ENCODE measurements at regions not wholly inside any gene's neighbourhood (a gene's known extent, or its start where the extent isn't known, plus 50 kb on each side); places are given as distances from the start of the nearest gene placed in this dataset.

DNA sequence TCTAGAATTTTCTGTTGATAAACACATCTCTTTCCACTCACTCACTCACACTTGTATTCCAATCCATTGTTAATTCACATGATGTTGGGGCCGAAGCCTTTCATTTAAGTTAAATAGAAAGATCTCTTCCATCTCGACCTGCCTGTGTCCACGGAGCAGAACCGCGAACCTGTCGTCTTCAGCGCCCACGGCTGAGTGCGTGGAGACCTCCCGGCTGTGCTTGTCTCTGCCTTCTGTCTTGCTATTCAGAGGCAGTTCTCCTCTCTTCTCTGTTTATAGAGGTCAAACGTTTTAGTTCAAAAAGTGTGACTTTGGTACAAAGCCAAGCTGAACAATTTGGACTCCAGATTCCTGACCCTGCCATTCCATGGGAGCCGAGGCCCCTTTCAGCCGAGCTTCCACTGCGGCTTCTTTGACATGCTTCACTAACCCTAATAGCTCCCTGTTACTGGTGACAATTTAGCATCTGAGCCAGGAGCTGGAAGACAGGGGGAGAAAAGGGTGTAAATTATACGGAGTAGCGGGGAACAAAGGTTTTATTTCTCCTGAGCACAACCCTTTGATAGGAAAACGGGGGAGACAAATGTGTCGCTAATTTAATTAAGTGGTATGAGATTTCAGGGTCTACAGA, 314.4 kb upstream of the IRX4 start:
- DNase-seq: no peak
- in situ Hi-C loops (cut with MboI; ENCODE audit: low pct_unique_long_range_greater_than_20kb, low sequenced_read_pairs): no loop called here

- no peak for DNase-seq
- in situ Hi-C loops (cut with MboI; ENCODE audit: low pct_unique_long_range_greater_than_20kb, low sequenced_read_pairs): no loop called here
Observed at GRCh38 chr5:2196416-2196815, 313.7 kb upstream of the IRX4 start.

GRCh38 chr5:2194949-2195348, 312.2 kb upstream of the IRX4 start:
- in situ Hi-C loops (cut with MboI; ENCODE audit: low pct_unique_long_range_greater_than_20kb, low sequenced_read_pairs): no loop called here

GRCh38 chr5:2194236-2194555, 311.5 kb upstream of the IRX4 start:
- DNase-seq: no peak
- in situ Hi-C loops (cut with MboI; ENCODE audit: low pct_unique_long_range_greater_than_20kb, low sequenced_read_pairs): no loop called here

More at GRCh38 chr5:2194949-2195348, 312.2 kb upstream of the IRX4 start:
- no peak for DNase-seq

DNA sequence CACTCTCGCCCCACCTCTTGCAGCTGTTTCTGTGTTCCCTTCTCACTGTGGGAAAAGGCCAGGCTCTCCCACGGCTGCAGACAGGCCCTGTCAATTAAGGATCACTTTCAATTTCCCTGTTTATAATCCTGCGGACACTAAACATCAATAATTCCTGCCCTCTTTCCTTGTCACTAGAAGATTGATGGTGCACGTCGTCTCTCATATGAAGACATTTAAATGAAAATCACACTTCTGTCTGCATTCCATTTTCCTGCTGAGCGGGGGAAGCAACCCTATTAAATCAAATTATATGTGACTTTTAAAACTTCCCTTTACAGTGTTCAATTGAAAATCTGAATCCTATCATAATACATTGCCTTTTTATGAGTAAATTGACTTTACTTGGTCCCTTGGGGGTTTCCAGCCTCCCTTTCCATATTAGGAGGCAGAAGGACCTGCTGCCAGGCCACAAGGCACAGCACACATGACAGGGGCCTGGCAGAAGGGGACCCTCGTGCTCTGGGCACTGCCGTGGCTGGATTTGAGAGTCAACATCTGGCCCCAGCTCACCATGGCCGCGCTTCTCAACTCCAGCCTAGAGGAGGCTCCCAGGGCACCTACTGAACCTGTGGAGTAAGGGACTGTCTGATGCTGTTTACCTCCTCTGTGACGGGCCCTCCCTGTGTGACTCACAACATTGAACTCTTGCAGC, 311.0 kb upstream of the IRX4 start:
- DNase-seq: no peak
- in situ Hi-C loops (cut with MboI; ENCODE audit: low pct_unique_long_range_greater_than_20kb, low sequenced_read_pairs): no loop called here

GRCh38 chr5:2193142-2193541, 310.4 kb upstream of the IRX4 start:
- DNase-seq: no peak
- in situ Hi-C loops (cut with MboI; ENCODE audit: low pct_unique_long_range_greater_than_20kb, low sequenced_read_pairs): no loop called here

DNA sequence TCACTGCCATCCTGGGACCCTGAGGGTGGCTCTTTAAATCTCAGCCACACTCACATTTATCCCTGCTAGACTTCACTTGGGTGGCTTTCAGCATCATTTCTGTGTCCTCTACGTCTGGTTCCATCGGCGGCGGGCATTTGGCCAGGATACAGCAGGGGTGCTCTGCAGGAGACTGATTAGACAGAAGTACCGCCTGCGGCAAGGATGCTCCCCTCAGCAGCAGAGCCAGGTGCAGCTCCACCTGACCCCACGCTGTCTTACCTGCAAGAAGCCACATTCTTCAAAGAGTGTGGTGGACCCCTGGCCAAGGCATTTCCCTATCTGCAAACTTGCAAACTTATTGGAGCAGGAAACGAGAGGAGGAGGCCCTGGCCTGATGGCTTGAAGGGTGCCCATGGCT, 309.8 kb upstream of the IRX4 start:
- in situ Hi-C loops (cut with MboI; ENCODE audit: low pct_unique_long_range_greater_than_20kb, low sequenced_read_pairs): no loop called here
- no peak for DNase-seq

DNA sequence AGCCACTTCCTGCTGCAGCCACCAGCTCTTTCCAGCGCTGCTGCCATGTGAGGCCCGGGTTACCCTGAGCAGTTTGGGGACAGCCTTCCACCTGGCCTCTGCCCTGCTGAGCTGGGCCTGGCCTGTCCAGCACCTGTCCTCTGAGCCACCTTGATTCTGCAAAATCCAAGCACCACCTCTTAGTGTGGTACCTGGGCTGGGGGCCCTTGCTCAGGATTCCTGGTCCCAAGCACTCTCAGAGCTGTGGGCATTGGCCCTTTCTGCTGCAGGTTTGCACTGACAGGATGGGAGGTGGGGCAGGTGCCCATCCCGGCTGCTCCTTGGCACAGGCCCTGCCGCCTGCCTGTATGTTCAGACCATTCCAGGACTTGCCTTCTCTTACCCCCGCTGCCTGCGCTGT, 309.2 kb upstream of the IRX4 start:
- in situ Hi-C loops (cut with MboI; ENCODE audit: low pct_unique_long_range_greater_than_20kb, low sequenced_read_pairs): no loop called here
- DNase-seq: no peak

DNA sequence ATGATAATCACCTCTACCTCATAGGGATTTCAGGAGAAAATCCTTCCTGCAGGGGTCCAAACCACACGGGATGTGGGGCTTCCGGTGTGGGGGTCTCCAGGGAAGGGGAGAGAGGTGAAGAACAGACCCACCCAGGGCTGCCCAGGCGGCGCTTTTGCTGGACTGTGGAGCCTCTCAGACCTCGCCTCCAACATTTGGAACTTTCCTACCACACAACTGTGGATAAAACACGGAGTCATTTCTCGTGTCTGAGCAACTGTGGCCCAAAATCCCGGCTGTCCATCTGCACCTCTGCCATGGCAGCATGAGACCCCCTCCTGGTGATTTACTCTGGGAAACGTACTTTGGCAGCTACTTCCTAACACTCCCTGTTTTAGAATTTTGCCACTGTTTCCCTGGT, 307.8 kb upstream of the IRX4 start:
- in situ Hi-C loops (cut with MboI; ENCODE audit: low pct_unique_long_range_greater_than_20kb, low sequenced_read_pairs): no loop called here
- no peak for DNase-seq

GRCh38 chr5:2188661-2189060, 305.9 kb upstream of the IRX4 start:
- no peak for DNase-seq
- in situ Hi-C loops (cut with MboI; ENCODE audit: low pct_unique_long_range_greater_than_20kb, low sequenced_read_pairs): no loop called here

DNA sequence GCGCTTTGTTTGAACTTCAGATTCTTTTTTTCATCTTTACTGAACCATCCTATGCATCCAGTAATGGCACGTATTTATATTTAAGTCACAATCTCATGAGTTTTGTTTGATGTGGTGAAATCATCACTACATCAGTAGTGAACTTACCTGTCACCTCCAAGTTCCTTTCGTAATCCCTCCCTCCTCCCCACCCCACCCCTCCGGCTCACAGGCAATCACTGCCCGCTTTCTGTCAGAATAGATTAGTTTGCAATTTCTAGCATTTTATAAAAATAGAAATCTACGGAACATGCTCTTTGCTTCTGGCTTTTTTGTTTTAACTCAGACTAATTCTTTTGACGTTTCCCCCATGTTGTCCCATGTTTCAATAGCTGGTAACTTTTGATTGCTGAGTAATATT, 305.4 kb upstream of the IRX4 start:
- DNase-seq: no peak
- in situ Hi-C loops (cut with MboI; ENCODE audit: low pct_unique_long_range_greater_than_20kb, low sequenced_read_pairs): no loop called here

DNA sequence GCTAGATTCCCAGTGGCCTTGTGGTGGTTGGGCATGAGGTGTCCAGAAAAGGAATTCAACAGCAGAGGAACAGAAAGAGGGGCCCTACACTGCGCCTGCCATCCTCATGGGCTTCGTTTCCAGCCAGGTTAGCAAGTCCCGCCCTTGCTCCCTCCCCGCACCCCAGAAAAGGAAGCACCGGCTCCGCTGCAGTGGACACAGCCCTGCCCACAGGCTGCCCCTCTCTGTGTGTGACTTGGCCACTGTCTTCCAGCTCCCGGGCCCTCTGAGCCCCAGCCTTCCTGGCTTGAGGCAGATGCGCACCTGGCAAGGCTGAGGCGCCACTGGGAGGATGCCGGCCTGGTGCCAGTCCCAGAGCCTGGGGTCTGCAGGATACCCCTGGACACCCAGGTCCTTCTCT, 305.0 kb upstream of the IRX4 start:
- in situ Hi-C loops (cut with MboI; ENCODE audit: low pct_unique_long_range_greater_than_20kb, low sequenced_read_pairs): no loop called here

GRCh38 chr5:2187156-2187555, 304.4 kb upstream of the IRX4 start:
- no peak for DNase-seq
- in situ Hi-C loops (cut with MboI; ENCODE audit: low pct_unique_long_range_greater_than_20kb, low sequenced_read_pairs): no loop called here

More for the DNA sequence above, 305.0 kb upstream of the IRX4 start:
- DNase-seq: no peak

DNA sequence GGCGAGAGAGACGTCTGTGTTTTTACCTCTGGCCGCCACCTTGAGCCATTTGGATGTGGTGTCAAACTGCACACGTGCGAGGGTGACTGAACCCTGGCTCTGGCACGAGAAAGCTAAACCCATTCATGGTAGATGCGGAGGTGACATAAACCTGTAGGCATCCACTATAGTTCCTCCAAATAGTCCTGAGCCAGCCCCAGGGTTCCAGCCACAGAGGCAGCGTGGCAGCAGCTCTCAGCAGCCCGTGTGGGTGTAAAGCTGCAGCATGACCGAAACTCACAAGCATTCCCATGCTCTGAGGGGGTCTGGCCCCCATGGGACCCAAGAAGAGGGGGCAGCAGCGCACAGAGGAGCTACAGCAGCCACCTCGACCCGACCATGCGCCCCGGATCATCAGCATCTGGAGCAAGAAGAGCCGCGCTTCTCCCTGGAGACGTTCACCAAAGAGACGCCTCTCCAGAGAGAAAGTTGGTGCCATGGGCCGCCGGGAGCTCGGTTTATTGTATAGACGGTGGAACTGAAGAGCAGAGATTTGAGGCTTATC, 303.8 kb upstream of the IRX4 start:
- in situ Hi-C loops (cut with MboI; ENCODE audit: low pct_unique_long_range_greater_than_20kb, low sequenced_read_pairs): no loop called here
- no peak for DNase-seq

GRCh38 chr5:2185646-2186471, 303.1 kb upstream of the IRX4 start:
- DNase-seq: no peak
- in situ Hi-C loops (cut with MboI; ENCODE audit: low pct_unique_long_range_greater_than_20kb, low sequenced_read_pairs): no loop called here

DNA sequence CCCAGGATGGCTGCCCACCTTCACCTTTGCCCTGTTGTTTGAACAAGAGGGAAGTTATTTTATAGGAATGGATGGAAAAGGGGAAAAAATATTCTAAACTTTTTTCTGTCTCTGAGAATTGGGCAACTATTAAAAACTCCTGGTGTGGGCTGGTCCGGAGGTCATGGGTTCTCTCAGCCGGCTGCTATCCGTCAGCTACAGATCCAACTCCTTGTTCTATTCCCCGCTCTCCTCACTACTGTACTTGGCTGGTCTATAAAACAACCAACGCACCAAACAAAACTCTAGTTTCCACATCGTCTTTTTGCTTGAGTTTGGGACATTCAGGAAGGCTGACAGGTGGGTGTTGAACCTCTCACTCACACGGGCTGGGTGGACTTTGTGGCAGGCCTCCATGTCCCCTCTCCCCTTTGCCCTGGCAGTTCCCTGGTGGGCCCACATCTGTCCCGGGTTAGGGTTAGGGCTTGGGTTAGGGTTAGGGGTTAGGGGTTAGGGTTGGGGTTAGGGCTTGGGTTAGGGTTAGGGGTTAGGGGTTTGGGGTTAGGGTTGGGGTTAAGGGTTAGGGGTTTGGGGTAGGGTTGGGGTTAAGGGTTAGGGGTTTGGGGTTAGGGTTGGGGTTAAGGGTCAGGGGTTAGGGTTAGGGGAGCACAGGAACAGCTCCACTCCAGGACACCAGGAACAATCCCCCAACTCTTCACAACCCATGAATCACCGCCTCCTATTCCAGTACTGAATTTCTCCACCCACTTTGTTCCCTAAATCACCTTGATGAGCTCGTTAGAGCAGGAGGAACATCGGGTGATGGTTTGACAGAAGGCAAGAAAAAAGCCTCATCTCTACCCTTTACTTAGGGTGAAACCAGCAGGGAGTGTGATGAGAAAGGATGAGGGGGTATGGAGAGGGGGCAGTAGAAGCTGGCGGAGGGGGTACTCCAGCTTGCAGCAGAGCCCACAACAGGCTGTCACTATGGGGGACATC, 302.1 kb upstream of the IRX4 start:
- DNase-seq: no peak
- in situ Hi-C loops (cut with MboI; ENCODE audit: low pct_unique_long_range_greater_than_20kb, low sequenced_read_pairs): no loop called here

DNA sequence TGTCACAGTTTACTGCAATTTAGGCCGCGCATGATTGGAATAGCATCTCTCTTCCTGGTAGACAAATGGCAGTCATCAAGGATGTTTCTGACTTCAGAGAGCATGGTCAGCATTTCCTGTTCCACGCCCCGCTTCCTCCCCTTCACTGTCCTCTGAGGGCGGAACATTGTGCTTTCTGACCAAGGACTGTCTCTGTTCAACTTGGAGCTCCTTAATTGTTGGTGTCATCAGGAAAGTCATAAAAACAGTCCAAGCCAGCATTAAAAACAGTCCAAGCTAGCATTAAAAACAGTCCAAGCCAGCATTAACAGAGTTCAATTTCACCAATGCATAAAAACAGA, 301.3 kb upstream of the IRX4 start:
- DNase-seq: no peak
- in situ Hi-C loops (cut with MboI; ENCODE audit: low pct_unique_long_range_greater_than_20kb, low sequenced_read_pairs): no loop called here

GRCh38 chr5:2183154-2184025, 300.7 kb upstream of the IRX4 start:
- DNase-seq: no peak
- in situ Hi-C loops (cut with MboI; ENCODE audit: low pct_unique_long_range_greater_than_20kb, low sequenced_read_pairs): no loop called here

Measured in KBM-7 (cell line).